WTC11 (cell line): ENCODE measurements at regions not wholly inside any gene's neighbourhood (a gene's known extent, or its start where the extent isn't known, plus 50 kb on each side); places are given as distances from the start of the nearest gene placed in this dataset.
"Not testable (repeated sequence)": the region's sequence is repeated elsewhere in the genome, so short reads cannot be mapped to it uniquely, and the experiment has no call there.

Source experiments
- ATAC-seq: fragments of 200-7000 bp; cut with Tn5 transposase; 2 replicates; pipeline ENCODE4 v1.10.0; 2021; ENCODE audit warnings: mild to moderate bottlenecking, moderate library complexity
- CTCF ChIA-PET: fragments of 300-600 bp; sonication (Branson Sonifier 250); formaldehyde crosslinking; loops from one replicate; lab custom pipeline; 2021; ENCODE audit warnings: antibody characterized with exemption; lab: Charles Lee
- POLR2A ChIA-PET: fragments of 350-600 bp; sonication (Branson Sonifier 250); formaldehyde crosslinking; loops from one replicate; lab custom pipeline; 2021; ENCODE audit warnings: antibody characterized with exemption; lab: Charles Lee
- DNase-seq: peaks from one replicate; pipeline ENCODE4 v3.0.0; 2021; ENCODE audit warnings: low spot score
- H3K27ac Mint-ChIP-seq: 2 replicates; pipeline ENCODE4 v1.8.0; 2021; ENCODE audit warnings: mixed read lengths
- H3K27me3 Mint-ChIP-seq: 2 replicates; pipeline ENCODE4 v1.8.0; 2021; ENCODE audit warnings: low read depth, mild to moderate bottlenecking, moderate library complexity, mixed read lengths
- H3K36me3 Mint-ChIP-seq: 2 replicates; pipeline ENCODE4 v1.8.0; 2021; ENCODE audit warnings: mixed read lengths
- H3K4me1 Mint-ChIP-seq: 2 replicates; pipeline ENCODE4 v1.8.0; 2022; ENCODE audit warnings: mixed read lengths
- H3K4me3 Mint-ChIP-seq: 2 replicates; pipeline ENCODE4 v1.8.0; 2021; ENCODE audit warnings: mild to moderate bottlenecking, moderate library complexity, mixed read lengths
- H3K9me3 Mint-ChIP-seq: 2 replicates; pipeline ENCODE4 v1.8.0; 2021; ENCODE audit warnings: mixed read lengths
- CREM ChIP-seq: sonication (generic); formaldehyde crosslinking; IDR thresholded peaks from 2 replicates; pipeline ENCODE4 v1.8.1; 2022; ENCODE audit warnings: mild to moderate bottlenecking, missing genetic modification reagents, moderate library complexity
- CTCF ChIP-seq: fragments of 200-600 bp; IDR thresholded peaks from 2 replicates; pipeline ENCODE4 v1.8.0; 2022; ENCODE audit warnings: antibody characterized with exemption
- E2F5 ChIP-seq: sonication (generic); formaldehyde crosslinking; IDR thresholded peaks from 2 replicates; pipeline ENCODE4 v1.8.1; 2022; ENCODE audit warnings: mild to moderate bottlenecking, moderate library complexity, missing genetic modification reagents
- FOXK1 ChIP-seq: sonication (generic); formaldehyde crosslinking; IDR thresholded peaks from 2 replicates; pipeline ENCODE4 v1.8.0; 2022; ENCODE audit warnings: mild to moderate bottlenecking, moderate library complexity, missing genetic modification reagents
- GABPB1 ChIP-seq: sonication (generic); formaldehyde crosslinking; IDR thresholded peaks from 2 replicates; pipeline ENCODE4 v1.8.1; 2023; ENCODE audit warnings: mild to moderate bottlenecking, missing genetic modification reagents
- JAZF1 ChIP-seq: fragments of 250-450 bp; sonication (Bioruptor Pico); IDR thresholded peaks from 2 replicates; pipeline ENCODE4 v1.9.0; 2021; ENCODE audit warnings: moderate library complexity, mild to moderate bottlenecking, inconsistent platforms
- KAT7 ChIP-seq: sonication (generic); formaldehyde crosslinking; IDR thresholded peaks from 2 replicates; pipeline ENCODE4 v1.8.1; 2023; ENCODE audit warnings: missing genetic modification reagents, mild to moderate bottlenecking, borderline replicate concordance
- RORB ChIP-seq: fragments of 250-450 bp; sonication (Bioruptor Pico); IDR thresholded peaks from 2 replicates; pipeline ENCODE4 v1.9.0; 2021; ENCODE audit warnings: mild to moderate bottlenecking
- STAT6 ChIP-seq: sonication (generic); formaldehyde crosslinking; conservative IDR thresholded peaks from 2 replicates; pipeline ENCODE4 v1.8.1; 2023; ENCODE audit warnings: mild to moderate bottlenecking, low read depth, missing genetic modification reagents, moderate library complexity
- ZMAT4 ChIP-seq: fragments of 250-450 bp; sonication (Bioruptor Pico); IDR thresholded peaks from 2 replicates; pipeline ENCODE4 v1.9.0; 2021; ENCODE audit warnings: mild to moderate bottlenecking
- ZNF425 ChIP-seq: fragments of 250-450 bp; sonication (Bioruptor Pico); conservative IDR thresholded peaks from 2 replicates; pipeline ENCODE4 v1.9.0; 2021; ENCODE audit warnings: mild to moderate bottlenecking
- ZNF512 ChIP-seq: sonication (generic); formaldehyde crosslinking; IDR thresholded peaks from 2 replicates; pipeline ENCODE4 v1.8.1; 2022; ENCODE audit warnings: missing genetic modification reagents, borderline replicate concordance
- ZNF532 ChIP-seq: fragments of 250-450 bp; sonication (Bioruptor Pico); IDR thresholded peaks from 2 replicates; pipeline ENCODE4 v1.9.0; 2021; ENCODE audit warnings: mild to moderate bottlenecking, borderline replicate concordance
- ZSCAN18 ChIP-seq: fragments of 250-450 bp; sonication (Bioruptor Pico); IDR thresholded peaks from 2 replicates; pipeline ENCODE4 v2.1.2; 2022; ENCODE audit warnings: mild to moderate bottlenecking, moderate library complexity

GRCh38 chr5:123700624-123701287 lies 188.8 kb downstream of the CSNK1G3 start (continued):
- TF ChIP-seq ZSCAN18 (CRISPR knock-in tag) (no peak), RORB (CRISPR knock-in tag) (no peak), CTCF (no peak), E2F5 (no peak), CREM (CRISPR knock-in tag) (no peak), JAZF1 (CRISPR knock-in tag) (no peak), ZNF532 (CRISPR knock-in tag) (no peak), FOXK1 (CRISPR knock-in tag) (no peak), GABPB1 (CRISPR knock-in tag) (no peak)
- TF ChIP-seq, all 79 proteins: peak for 0

- no peak for ATAC-seq
- peaks cover 9% of the 10 kb centered on the region for H3K36me3 Mint-ChIP-seq
- peaks cover 11% of the 10 kb centered on the region for H3K9me3 Mint-ChIP-seq
- H3K27me3 Mint-ChIP-seq: peaks cover 2% of the 10 kb centered on the region; the same call in 1 of the 2 replicates
- POLR2A ChIA-PET: no interaction called here
- CTCF ChIA-PET: no interaction called here
- no peak overlapping the region for H3K4me3 Mint-ChIP-seq
- H3K27ac Mint-ChIP-seq: no peak overlapping the region
- no peaks in the 10 kb centered on the region for H3K4me1 Mint-ChIP-seq
- no peak for DNase-seq
- TF ChIP-seq KAT7 (CRISPR knock-in tag) (no peak), ZMAT4 (no peak), ZNF425 (CRISPR knock-in tag) (no peak), ZNF512 (CRISPR knock-in tag) (no peak), JAZF1 (CRISPR knock-in tag) (no peak), STAT6 (CRISPR knock-in tag) (no peak)
These were observed 187.6 kb downstream of the CSNK1G3 start for GRCh38 chr5:123699571-123699970.

- CTCF ChIA-PET, H3K27me3 Mint-ChIP-seq, H3K4me3 Mint-ChIP-seq, DNase-seq, POLR2A ChIA-PET, ATAC-seq, H3K4me1 Mint-ChIP-seq, H3K27ac Mint-ChIP-seq, H3K36me3 Mint-ChIP-seq: not testable (repeated sequence)
- H3K9me3 Mint-ChIP-seq: peaks cover 11% of the 10 kb centered on the region
These were observed 187.0 kb downstream of the CSNK1G3 start for GRCh38 chr5:123698937-123699336.
